Activated T-cell treated with anti-CD3 and anti-CD28 coated beads, Interleukin-2, amount 50 U/mL, for 48 hours (primary cell): ENCODE measurements at regions not wholly inside any gene's neighbourhood (a gene's known extent, or its start where the extent isn't known, plus 50 kb on each side); places are given as distances from the start of the nearest gene placed in this dataset.
"Not testable (repeated sequence)": the region's sequence is repeated elsewhere in the genome, so short reads cannot be mapped to it uniquely, and the experiment has no call there.

Experiments used
- DNase-seq, 2 experiments: peaks; one replicate each; pipeline ENCODE4 v3.0.0-alpha.2; 2020

- DNase-seq: no peak
Measured at GRCh38 chrX:104513162-104513561, 52.8 kb upstream of the IL1RAPL2 start.

GRCh38 chrX:104510801-104511200 is 55.2 kb upstream of the IL1RAPL2 start:
- DNase-seq: no peak

GRCh38 chrX:104502460-104502859 is 63.5 kb upstream of the IL1RAPL2 start:
- DNase-seq: no peak

- DNase-seq: no peak
Measured at GRCh38 chrX:104488811-104489210, 77.2 kb upstream of the IL1RAPL2 start.

GRCh38 chrX:104486691-104487090 is 79.3 kb upstream of the IL1RAPL2 start:
- DNase-seq: no peak

GRCh38 chrX:104482757-104483156 is 83.2 kb upstream of the IL1RAPL2 start:
- DNase-seq: no peak

- DNase-seq: no peak
Measured at GRCh38 chrX:104469771-104470170, 96.2 kb upstream of the IL1RAPL2 start.

- no peak for DNase-seq
Measured at GRCh38 chrX:104459796-104460195, 106.2 kb upstream of the IL1RAPL2 start.

GRCh38 chrX:104457130-104457529 is 108.9 kb upstream of the IL1RAPL2 start:
- DNase-seq: not testable (repeated sequence)

GRCh38 chrX:104450316-104450715 is 115.7 kb upstream of the IL1RAPL2 start:
- no peak for DNase-seq

GRCh38 chrX:104445591-104445990 is 120.4 kb upstream of the IL1RAPL2 start:
- DNase-seq: no peak

GRCh38 chrX:104435249-104435648 is 130.8 kb upstream of the IL1RAPL2 start:
- DNase-seq: no peak

GRCh38 chrX:104432321-104432720 is 133.7 kb upstream of the IL1RAPL2 start:
- DNase-seq: no peak

GRCh38 chrX:104430742-104431119 is 135.3 kb upstream of the IL1RAPL2 start:
- DNase-seq: no peak

GRCh38 chrX:104430072-104430741 is 135.8 kb upstream of the IL1RAPL2 start:
- no peak for DNase-seq

- no peak for DNase-seq
Measured at GRCh38 chrX:104428231-104428630, 137.8 kb upstream of the IL1RAPL2 start.

GRCh38 chrX:104427693-104428092 is 138.3 kb upstream of the IL1RAPL2 start:
- DNase-seq: no peak

GRCh38 chrX:104427073-104427472 is 138.9 kb upstream of the IL1RAPL2 start:
- DNase-seq: no peak

GRCh38 chrX:104420907-104421306 is 145.1 kb upstream of the IL1RAPL2 start:
- DNase-seq: no peak

GRCh38 chrX:104419926-104420325 is 146.1 kb upstream of the IL1RAPL2 start:
- DNase-seq: no peak

- DNase-seq: no peak
Measured at GRCh38 chrX:104419211-104419610, 146.8 kb upstream of the IL1RAPL2 start.

GRCh38 chrX:104411800-104412199 is 154.2 kb upstream of the IL1RAPL2 start:
- no peak for DNase-seq

GRCh38 chrX:104400387-104400786 is 145.7 kb upstream of the ESX1 start:
- DNase-seq: no peak

- DNase-seq: no peak
Measured at GRCh38 chrX:104392350-104392749, 137.6 kb upstream of the ESX1 start.

GRCh38 chrX:104391906-104392305 is 137.2 kb upstream of the ESX1 start:
- DNase-seq: no peak
